ENCODE measurements at regions not wholly inside any gene's neighbourhood (a gene's known extent, or its start where the extent isn't known, plus 50 kb on each side); places are given as distances from the start of the nearest gene placed in this dataset.

GRCh38 chr10:58140691-58141347, 126.9 kb downstream of the IPMK start:
- DNase-seq, result no peak

GRCh38 chr10:58140054-58140453, 127.6 kb downstream of the IPMK start:
- no peak for DNase-seq

GRCh38 chr10:58137813-58138212, 129.9 kb downstream of the IPMK start:
- no peak for DNase-seq

- DNase-seq, result no peak
These were observed 152.3 kb downstream of the IPMK start for GRCh38 chr10:58115218-58116050.

GRCh38 chr10:58109731-58110130, 158.0 kb downstream of the IPMK start:
- no peak for DNase-seq

GRCh38 chr10:58107506-58107905, 160.2 kb downstream of the IPMK start:
- DNase-seq, result no peak

GRCh38 chr10:58106211-58107035, 161.3 kb downstream of the IPMK start:
- DNase-seq, result no peak

- peak; percentile 63 for DNase-seq
These were observed 163.3 kb downstream of the IPMK start for GRCh38 chr10:58104351-58104751.

GRCh38 chr10:58102897-58103296, 164.8 kb downstream of the IPMK start:
- DNase-seq, result no peak

GRCh38 chr10:58101682-58102081, 166.0 kb downstream of the IPMK start:
- no peak for DNase-seq

GRCh38 chr10:58094985-58095718, 172.5 kb downstream of the IPMK start:
- no peak for DNase-seq

- no peak for DNase-seq
These were observed 175.8 kb downstream of the IPMK start for GRCh38 chr10:58091886-58092285.

GRCh38 chr10:58089739-58090138, 178.0 kb downstream of the IPMK start:
- no peak for DNase-seq

- no peak for DNase-seq
These were observed 179.8 kb downstream of the IPMK start for GRCh38 chr10:58087896-58088295.

GRCh38 chr10:58086763-58087150, 180.9 kb downstream of the IPMK start:
- DNase-seq, result no peak

- no peak for DNase-seq
These were observed 181.4 kb downstream of the IPMK start for GRCh38 chr10:58086144-58086762.

- no peak for DNase-seq
These were observed 185.4 kb downstream of the IPMK start for GRCh38 chr10:58082248-58082647.

GRCh38 chr10:58081353-58081752, 186.3 kb downstream of the IPMK start:
- DNase-seq, result no peak

GRCh38 chr10:58079461-58079860, 188.2 kb downstream of the IPMK start:
- no peak for DNase-seq

- no peak for DNase-seq
These were observed 195.1 kb downstream of the IPMK start for GRCh38 chr10:58072634-58073033.

GRCh38 chr10:58070956-58071355, 196.7 kb downstream of the IPMK start:
- DNase-seq, result no peak

GRCh38 chr10:58068809-58069208, 198.9 kb downstream of the IPMK start:
- no peak for DNase-seq
